ENCODE measurements at regions not wholly inside any gene's neighbourhood (a gene's known extent, or its start where the extent isn't known, plus 50 kb on each side); places are given as distances from the start of the nearest gene placed in this dataset.

GRCh38 chr12:108033090-108033489, 96.0 kb upstream of the WSCD2 start (continued):
- TF ChIP-seq ZNF462 (CRISPR knock-in tag; IDR thresholded peaks at IDR 0.05) = no peak
- no peak for TF ChIP-seq CTCF (conservative IDR thresholded peaks at IDR 0.05; ENCODE audit: low read depth in 2 of 2)

- H2AFZ ChIP-seq = no peak overlapping the region
- Mint-ChIP-seq H3K4me1 (peaks cover 9% of the 10 kb centered on the region), H3K36me3 (ENCODE audit: low read depth) (no peaks in the 10 kb centered on the region), H3K9me3 (no peaks in the 10 kb centered on the region), H3K27ac (no peak overlapping the region), H3K4me3 (no peak overlapping the region), H3K27me3 (ENCODE audit: insufficient read depth, low read depth, poor library complexity) (peaks cover 17% of the 10 kb centered on the region)
- ATAC-seq (no peak), DNase-seq (ENCODE audit: low spot score) (no peak)
- H3K4me1 ChIP-seq (ENCODE audit: insufficient read depth) = no peaks in the 10 kb centered on the region
- no peaks in the 10 kb centered on the region for H4K20me1 ChIP-seq (replicated peaks; ENCODE audit: insufficient read depth)
- no peak overlapping the region for H3K27ac ChIP-seq (ENCODE audit: low read depth)
- no peaks in the 10 kb centered on the region for H3K36me3 ChIP-seq (ENCODE audit: insufficient read depth)
- no peaks in the 10 kb centered on the region for H3F3A ChIP-seq (replicated peaks; ENCODE audit: low read depth)
- H3K4me2 ChIP-seq = no peak overlapping the region
- no peaks in the 10 kb centered on the region for H3K79me2 ChIP-seq (replicated peaks; ENCODE audit: insufficient read depth)
- no peaks in the 10 kb centered on the region for H3K9me2 ChIP-seq (ENCODE audit: insufficient read depth)
- no peak overlapping the region for H3K4me3 ChIP-seq
- H3K27me3 ChIP-seq (ENCODE audit: insufficient read depth) = peaks cover 14% of the 10 kb centered on the region; the same call in 1 of the 2 replicates
- TF ChIP-seq POLR2AphosphoS5 (IDR thresholded peaks at IDR 0.05; ENCODE audit: low read depth) (no peak), ZNF462 (CRISPR knock-in tag; IDR thresholded peaks at IDR 0.05) (no peak), STAT1 (IDR thresholded peaks at IDR 0.05; ENCODE audit: unreplicated experiment) (no peak)
Measured at GRCh38 chr12:108035372-108035771, 93.7 kb upstream of the WSCD2 start.

Data from GM23338 (cell line).